ENCODE measurements at regions not wholly inside any gene's neighbourhood (a gene's known extent, or its start where the extent isn't known, plus 50 kb on each side); places are given as distances from the start of the nearest gene placed in this dataset.

DNA sequence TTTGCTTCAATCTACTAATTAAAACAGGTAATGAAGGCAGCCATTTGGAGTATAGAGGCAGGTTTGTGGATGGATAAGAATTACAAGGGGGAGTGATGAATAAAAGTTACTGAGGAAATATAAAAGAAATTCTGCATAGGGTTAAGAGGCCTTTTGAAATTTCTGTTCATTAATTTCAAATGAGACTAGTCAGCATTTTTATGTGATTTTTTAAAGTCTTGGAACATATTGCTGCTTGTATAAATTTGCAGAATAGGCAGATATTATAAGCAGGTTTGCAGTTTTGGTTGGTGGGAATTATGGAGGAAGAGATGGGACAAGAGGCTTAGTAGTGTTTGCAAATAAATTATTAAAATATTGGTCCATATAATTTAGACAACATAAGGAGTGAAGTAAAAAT, 750.4 kb upstream of the AGA start:
- TF ChIP-seq CTCF (IDR thresholded peaks at IDR 0.05 in 4 of 5, conservative IDR thresholded peaks at IDR 0.05 in 1 of 5) (no peak), POLR2A (IDR thresholded peaks at IDR 0.05) (no peak)

Data from gastrocnemius medialis (tissue), 4 donors.